HG03039 (cell line): ENCODE measurements at regions not wholly inside any gene's neighbourhood (a gene's known extent, or its start where the extent isn't known, plus 50 kb on each side); places are given as distances from the start of the nearest gene placed in this dataset.
"Not testable (repeated sequence)": the region's sequence is repeated elsewhere in the genome, so short reads cannot be mapped to it uniquely, and the experiment has no call there.

ENCODE experiments used
- ATAC-seq: cut with Tn5 transposase; IDR thresholded peaks from one replicate; pipeline ENCODE4 v1.9.1; 2021; ENCODE audit warnings: mild to moderate bottlenecking, moderate library complexity; ENCODE audit not compliant: unreplicated experiment

- ATAC-seq: no peak
Measured at GRCh38 chr5:145585443-145586148, 249.5 kb downstream of the PRELID2 start.

GRCh38 chr5:145579301-145579700 is 255.8 kb downstream of the PRELID2 start:
- no peak for ATAC-seq

- ATAC-seq: no peak
Measured at GRCh38 chr5:145574889-145575573, 260.1 kb downstream of the PRELID2 start.

GRCh38 chr5:145568581-145568980 is 266.6 kb downstream of the PRELID2 start:
- no peak for ATAC-seq

- no peak for ATAC-seq
Measured at GRCh38 chr5:145562931-145563330, 272.2 kb downstream of the PRELID2 start.

- no peak for ATAC-seq
Measured at GRCh38 chr5:145558288-145558687, 276.9 kb downstream of the PRELID2 start.

GRCh38 chr5:145557345-145557744 is 277.8 kb downstream of the PRELID2 start:
- no peak for ATAC-seq

GRCh38 chr5:145554399-145554798 is 280.7 kb downstream of the PRELID2 start:
- ATAC-seq: no peak

GRCh38 chr5:145553177-145553576 is 282.0 kb downstream of the PRELID2 start:
- ATAC-seq: no peak

- no peak for ATAC-seq
Measured at GRCh38 chr5:145551714-145552113, 283.4 kb downstream of the PRELID2 start.

GRCh38 chr5:145548097-145548496 is 287.0 kb downstream of the PRELID2 start:
- ATAC-seq: no peak

GRCh38 chr5:145544401-145544800 is 290.7 kb downstream of the PRELID2 start:
- no peak for ATAC-seq

- no peak for ATAC-seq
Measured at GRCh38 chr5:145543968-145544367, 291.2 kb downstream of the PRELID2 start.

- no peak for ATAC-seq
Measured at GRCh38 chr5:145540375-145540774, 294.8 kb downstream of the PRELID2 start.

GRCh38 chr5:145539201-145539600 is 295.9 kb downstream of the PRELID2 start:
- no peak for ATAC-seq

- ATAC-seq: no peak
Measured at GRCh38 chr5:145536133-145536532, 299.0 kb downstream of the PRELID2 start.

GRCh38 chr5:145531038-145531734 is 304.0 kb downstream of the PRELID2 start:
- no peak for ATAC-seq

- ATAC-seq: no peak
Measured at GRCh38 chr5:145521523-145521922, 313.6 kb downstream of the PRELID2 start.

GRCh38 chr5:145521066-145521465 is 314.1 kb downstream of the PRELID2 start:
- no peak for ATAC-seq

- no peak for ATAC-seq
Measured at GRCh38 chr5:145520335-145520734, 314.8 kb downstream of the PRELID2 start.

- not testable (repeated sequence) for ATAC-seq
Measured at GRCh38 chr5:145517588-145517987, 317.6 kb downstream of the PRELID2 start.

- ATAC-seq: no peak
Measured at GRCh38 chr5:145511351-145511750, 323.8 kb downstream of the PRELID2 start.
